K562 (cell line): ENCODE measurements at regions not wholly inside any gene's neighbourhood (a gene's known extent, or its start where the extent isn't known, plus 50 kb on each side); places are given as distances from the start of the nearest gene placed in this dataset.
A peak's percentile ranks its signal among the peaks of the same experiment; 100 is the strongest.

Experiments used
- BCOR ChIP-seq: fragments of 450-650 bp; IDR thresholded peaks from 2 replicates; pipeline ENCODE4 v1.6.1; 2016
- C11orf30 ChIP-seq: fragments of 450-650 bp; IDR thresholded peaks from 2 replicates; pipeline ENCODE4 v1.6.1; 2016; ENCODE audit warnings: low read depth, mild to moderate bottlenecking
- DPF2 ChIP-seq: fragments of 450-650 bp; IDR thresholded peaks from 2 replicates; pipeline ENCODE4 v1.6.1; 2016
- JUN ChIP-seq, 2 experiments: sonication (generic) in 1 of 2; formaldehyde crosslinking in 1 of 2; IDR thresholded peaks; 2 replicates each; pipeline versions ENCODE4 v1.6.1 to v1.8.0; 2012 to 2022; ENCODE audit warnings: borderline replicate concordance in 2 of 2, mild to moderate bottlenecking in 2 of 2, improper control_type of control experiment in 1 of 2, low read depth in 1 of 2, low read length in 1 of 2, missing genetic modification reagents in 1 of 2
- JUND ChIP-seq, 2 experiments: IDR thresholded peaks; 2 replicates in 1 of 2; 3 replicates in 1 of 2; pipeline ENCODE4 v1.6.1; 2011; ENCODE audit warnings: borderline replicate concordance in 2 of 2, low read depth in 2 of 2, low read length in 2 of 2, improper control_type of control experiment in 1 of 2, missing biosample characterization in 1 of 2, missing genetic modification characterization in 1 of 2, missing genetic modification reagents in 1 of 2
- L3MBTL2 ChIP-seq: fragments of 450-650 bp; IDR thresholded peaks from 2 replicates; pipeline ENCODE4 v1.6.1; 2016; ENCODE audit warnings: mild to moderate bottlenecking, moderate library complexity
- POU5F1 ChIP-seq: fragments of 150-350 bp; IDR thresholded peaks from 2 replicates; pipeline ENCODE4 v1.6.1; 2014; ENCODE audit warnings: borderline replicate concordance, low read length, low read depth, mild to moderate bottlenecking; ENCODE audit not compliant: partially characterized antibody
- RBM25 ChIP-seq: fragments of 200-400 bp; formaldehyde crosslinking; IDR thresholded peaks from 2 replicates; pipeline ENCODE4 v1.6.1; 2018; ENCODE audit warnings: low read length, low read depth, moderate library complexity; ENCODE audit not compliant: severe bottlenecking
- ZNF592 ChIP-seq: fragments of 450-650 bp; IDR thresholded peaks from 2 replicates; pipeline ENCODE4 v1.6.1; 2017; ENCODE audit warnings: antibody characterized with exemption, mild to moderate bottlenecking

GRCh38 chr6:72553531-72554511 is 68.0 kb upstream of the KCNQ5 start (continued):
- TF ChIP-seq ZNF592: no peak
- TF ChIP-seq POU5F1: no peak
- 0 out of 2 replicates have a peak, but pooled peaks have one; percentile 57 for TF ChIP-seq JUN (IDR thresholded peaks at IDR 0.05; ENCODE audit: borderline replicate concordance, low read depth, low read length)
- no peak for TF ChIP-seq JUN (CRISPR knock-in tag; IDR thresholded peaks at IDR 0.05; ENCODE audit: borderline replicate concordance)
- TF ChIP-seq BCOR: peak; percentile 63; the same call in 1 of the 2 replicates
- peak; percentile 76 for TF ChIP-seq JUND (IDR thresholded peaks at IDR 0.05; ENCODE audit: borderline replicate concordance, low read depth, low read length)
- no peak; the same call in 2 of the 3 replicates for TF ChIP-seq JUND (tag; IDR thresholded peaks at IDR 0.05; ENCODE audit: borderline replicate concordance, low read depth, low read length)
- TF ChIP-seq C11orf30: peak; percentile 29; the same call in 1 of the 2 replicates
- TF ChIP-seq L3MBTL2: no peak
- peak; percentile 66 for TF ChIP-seq DPF2
- TF ChIP-seq RBM25: peak; percentile 32
- TF ChIP-seq, all 486 proteins: peak for 30
